KOPT-K1 (cell line): ENCODE measurements at regions not wholly inside any gene's neighbourhood (a gene's known extent, or its start where the extent isn't known, plus 50 kb on each side); places are given as distances from the start of the nearest gene placed in this dataset.

ENCODE experiments used
- H3K27ac ChIP-seq: fragments of 200-600 bp; sonication (generic); 2 replicates; pipeline ENCODE4 v1.5.1; 2016; ENCODE audit warnings: antibody characterized with exemption, mild to moderate bottlenecking, low read depth, low read length; ENCODE audit not compliant: poor library complexity, severe bottlenecking
- H3K36me3 ChIP-seq: fragments of 200-600 bp; sonication (generic); 2 replicates; pipeline ENCODE4 v1.5.1; 2017; ENCODE audit warnings: antibody characterized with exemption, mild to moderate bottlenecking, low read length, moderate library complexity; ENCODE audit not compliant: insufficient read depth
- H3K9me3 ChIP-seq: fragments of 200-600 bp; sonication (generic); 2 replicates; pipeline ENCODE4 v1.5.1; 2017; ENCODE audit warnings: antibody characterized with exemption, low read length, mild to moderate bottlenecking; ENCODE audit not compliant: insufficient read depth, poor library complexity, severe bottlenecking

DNA sequence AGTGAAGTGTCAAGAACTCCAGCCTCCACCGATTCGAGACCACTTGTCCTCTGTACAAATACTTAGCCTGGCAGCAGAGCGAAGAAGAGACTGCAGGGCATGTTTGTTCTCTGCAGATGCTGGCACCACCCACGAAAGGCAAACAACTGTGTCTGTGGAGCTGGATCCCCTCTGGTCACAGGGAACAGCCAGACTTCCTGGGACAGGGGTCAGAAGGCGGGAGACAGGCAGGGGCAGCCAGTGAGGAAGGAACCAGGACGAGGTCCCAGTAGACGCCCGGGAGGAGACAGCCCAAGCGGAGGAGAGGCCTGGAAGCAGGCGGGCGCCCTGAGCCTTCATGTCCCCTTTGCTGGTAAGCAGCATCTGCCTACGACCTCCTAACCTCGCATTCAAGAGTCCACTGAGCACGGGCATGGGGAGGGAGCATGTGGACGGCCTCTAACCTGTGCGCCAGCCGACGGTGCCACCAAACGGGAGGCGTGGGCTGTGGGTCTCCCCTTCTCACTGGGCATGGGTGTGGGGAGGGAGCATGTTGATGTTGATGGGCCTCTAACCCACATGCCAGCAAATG is 265.5 kb downstream of the DLL1 start:
- H3K36me3 ChIP-seq, result no peaks in the 10 kb centered on the region
- H3K27ac ChIP-seq, result no peak overlapping the region
- no peaks in the 10 kb centered on the region for H3K9me3 ChIP-seq

GRCh38 chr6:170024940-170025339 is 265.9 kb downstream of the DLL1 start:
- no peaks in the 10 kb centered on the region for H3K9me3 ChIP-seq
- no peak overlapping the region for H3K27ac ChIP-seq
- no peaks in the 10 kb centered on the region for H3K36me3 ChIP-seq

DNA sequence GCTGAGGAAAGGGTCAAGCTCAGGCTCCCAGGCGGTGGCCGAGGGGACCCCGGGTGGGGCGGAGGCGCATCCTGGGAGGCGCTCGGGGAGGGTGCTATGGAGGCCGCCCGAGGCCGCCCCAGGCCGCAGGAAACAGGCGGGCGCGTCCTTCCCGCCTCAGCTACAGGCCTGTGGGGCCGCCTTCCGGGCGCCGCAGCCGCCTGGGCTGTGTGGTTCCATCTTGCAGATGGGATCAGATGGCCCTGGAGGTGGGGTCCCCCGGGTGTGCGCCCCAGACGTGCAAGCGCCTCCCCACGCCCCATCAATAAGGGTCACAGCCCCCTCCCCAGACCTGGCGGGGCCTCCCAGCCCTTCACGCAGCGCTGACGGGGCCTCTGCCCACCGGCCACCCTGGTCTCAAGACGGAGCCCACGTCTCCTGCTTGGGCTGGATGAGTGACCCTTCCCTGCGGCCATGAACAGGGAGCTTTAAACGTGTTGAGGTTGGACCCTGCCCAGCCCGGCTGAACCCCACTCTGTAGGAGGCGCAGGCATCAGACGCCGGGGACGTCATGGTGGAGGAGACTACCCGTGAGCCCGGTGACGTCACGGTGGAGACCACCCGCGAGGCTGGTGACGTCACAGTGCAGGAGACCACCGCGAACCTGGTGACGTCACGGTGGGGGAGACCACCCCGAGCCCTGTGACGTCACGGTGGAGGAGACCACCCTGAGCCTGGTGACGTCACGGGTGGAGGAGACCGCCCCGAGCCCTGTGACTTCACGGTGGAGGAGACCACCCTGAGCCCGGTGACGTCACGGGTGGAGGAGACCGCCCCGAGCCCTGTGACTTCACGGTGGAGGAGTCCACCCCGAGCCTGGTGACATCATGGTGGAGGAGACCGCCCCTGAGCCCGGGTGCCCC is 267.0 kb downstream of the DLL1 start:
- H3K9me3 ChIP-seq, result no peaks in the 10 kb centered on the region
- H3K27ac ChIP-seq, result no peak overlapping the region

DNA sequence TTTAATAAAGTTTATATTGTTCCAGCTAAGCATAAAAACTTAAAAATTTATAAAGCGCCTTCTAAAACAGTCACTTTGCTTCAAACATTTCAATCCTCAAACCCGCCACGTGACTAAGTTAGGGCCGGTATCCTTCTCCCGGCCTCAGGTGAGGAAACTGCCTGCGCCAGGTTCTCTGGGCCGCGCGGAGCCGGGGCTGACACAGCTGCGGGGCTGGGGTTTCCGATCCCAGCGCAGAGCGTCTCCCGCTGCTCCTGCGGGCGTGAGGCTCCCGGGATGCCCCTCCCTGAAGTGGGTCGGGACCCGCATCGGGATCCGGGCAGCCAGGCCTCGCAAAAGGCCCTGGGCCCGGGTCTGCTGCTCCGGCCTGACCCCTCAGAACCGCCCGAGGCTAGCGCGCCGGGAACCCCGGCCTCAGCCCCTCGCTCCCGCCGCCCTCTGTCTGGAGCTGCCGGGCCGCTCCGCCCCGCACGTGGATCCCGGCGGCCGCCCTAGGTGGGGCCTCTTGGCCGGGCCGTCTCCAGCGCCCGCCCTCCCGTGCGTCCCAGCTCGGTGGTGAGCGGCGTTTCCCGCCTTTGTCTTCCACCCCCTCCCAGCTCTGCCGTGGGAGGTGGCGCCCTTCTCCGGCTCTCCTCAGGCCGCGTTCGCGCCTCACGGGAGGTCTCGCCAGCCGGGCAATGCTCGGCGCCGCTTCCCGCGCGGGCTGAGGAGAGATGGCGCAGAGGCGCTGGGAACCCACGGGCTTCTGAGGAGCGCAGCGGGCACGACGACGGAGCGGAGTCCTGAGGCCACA is 267.9 kb downstream of the DLL1 start:
- no peak overlapping the region for H3K27ac ChIP-seq
- H3K9me3 ChIP-seq, result no peaks in the 10 kb centered on the region
- H3K36me3 ChIP-seq, result no peaks in the 10 kb centered on the region

More for the DNA sequence above, 267.0 kb downstream of the DLL1 start:
- no peaks in the 10 kb centered on the region for H3K36me3 ChIP-seq

- Histone ChIP-seq H3K27ac (no peak overlapping the region), H3K9me3 (no peaks in the 10 kb centered on the region), H3K36me3 (no peaks in the 10 kb centered on the region)
Measured at GRCh38 chr6:170022291-170022722, 268.6 kb downstream of the DLL1 start.

DNA sequence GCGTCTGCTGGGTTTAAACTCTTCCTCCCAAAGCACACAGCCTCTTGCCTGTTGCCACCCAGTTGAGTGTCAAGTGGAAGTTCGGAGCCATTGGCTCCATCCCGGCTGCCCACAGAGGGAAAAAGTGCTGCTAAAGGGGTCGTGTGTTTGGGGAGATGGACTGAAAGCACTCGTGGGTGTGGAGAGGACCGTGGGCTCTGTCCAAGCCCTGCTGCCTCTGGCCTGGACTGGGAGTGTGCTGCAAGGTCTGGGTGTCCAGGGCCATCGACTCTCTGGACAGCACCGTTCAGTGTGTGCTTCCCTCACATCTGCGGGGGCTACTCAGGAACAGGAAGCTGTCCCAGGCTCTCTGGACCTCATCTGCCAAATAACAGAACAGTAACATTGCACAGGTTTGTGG is 269.3 kb downstream of the DLL1 start:
- Histone ChIP-seq H3K27ac (no peak overlapping the region), H3K9me3 (no peaks in the 10 kb centered on the region), H3K36me3 (no peaks in the 10 kb centered on the region)

DNA sequence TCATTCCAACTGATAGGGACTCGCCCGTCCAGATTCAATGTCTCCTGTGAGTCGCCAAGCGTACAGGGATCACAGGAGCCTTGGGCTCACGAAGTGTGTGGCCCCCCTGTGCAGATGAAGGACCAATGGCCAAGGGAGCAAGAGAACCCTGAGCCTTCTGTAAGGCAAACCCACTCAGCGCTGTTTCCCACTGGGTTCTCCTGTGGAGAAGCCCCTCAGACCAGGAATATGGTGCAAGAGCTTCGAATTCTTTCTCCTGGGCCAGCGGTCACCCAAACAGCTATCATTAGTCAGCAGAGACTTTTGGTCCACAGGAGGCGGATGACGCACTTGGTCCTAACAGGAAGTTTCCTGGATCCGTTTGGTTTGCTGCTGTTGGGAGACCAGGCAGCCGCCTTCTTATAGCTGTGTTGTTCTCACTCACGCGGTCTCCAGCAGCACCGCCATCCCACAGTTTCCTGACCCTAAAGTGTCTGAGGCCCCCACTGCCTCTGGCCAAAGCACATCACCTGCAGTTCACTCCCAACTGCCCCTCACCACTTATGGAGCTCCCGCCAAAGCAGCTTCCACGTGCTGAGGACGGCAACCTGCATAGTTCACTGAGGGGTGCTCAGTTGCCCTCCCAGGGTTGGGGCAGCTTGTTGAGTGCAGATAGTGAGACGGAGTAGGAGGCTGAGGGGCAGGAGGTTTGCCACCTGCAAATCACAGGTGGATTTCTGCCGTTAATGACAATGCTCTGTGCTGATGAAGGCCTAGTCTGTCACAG is 268.6 kb downstream of the ERMARD start:
- no peak overlapping the region for H3K27ac ChIP-seq
- H3K9me3 ChIP-seq, result no peaks in the 10 kb centered on the region
- H3K36me3 ChIP-seq, result no peaks in the 10 kb centered on the region

DNA sequence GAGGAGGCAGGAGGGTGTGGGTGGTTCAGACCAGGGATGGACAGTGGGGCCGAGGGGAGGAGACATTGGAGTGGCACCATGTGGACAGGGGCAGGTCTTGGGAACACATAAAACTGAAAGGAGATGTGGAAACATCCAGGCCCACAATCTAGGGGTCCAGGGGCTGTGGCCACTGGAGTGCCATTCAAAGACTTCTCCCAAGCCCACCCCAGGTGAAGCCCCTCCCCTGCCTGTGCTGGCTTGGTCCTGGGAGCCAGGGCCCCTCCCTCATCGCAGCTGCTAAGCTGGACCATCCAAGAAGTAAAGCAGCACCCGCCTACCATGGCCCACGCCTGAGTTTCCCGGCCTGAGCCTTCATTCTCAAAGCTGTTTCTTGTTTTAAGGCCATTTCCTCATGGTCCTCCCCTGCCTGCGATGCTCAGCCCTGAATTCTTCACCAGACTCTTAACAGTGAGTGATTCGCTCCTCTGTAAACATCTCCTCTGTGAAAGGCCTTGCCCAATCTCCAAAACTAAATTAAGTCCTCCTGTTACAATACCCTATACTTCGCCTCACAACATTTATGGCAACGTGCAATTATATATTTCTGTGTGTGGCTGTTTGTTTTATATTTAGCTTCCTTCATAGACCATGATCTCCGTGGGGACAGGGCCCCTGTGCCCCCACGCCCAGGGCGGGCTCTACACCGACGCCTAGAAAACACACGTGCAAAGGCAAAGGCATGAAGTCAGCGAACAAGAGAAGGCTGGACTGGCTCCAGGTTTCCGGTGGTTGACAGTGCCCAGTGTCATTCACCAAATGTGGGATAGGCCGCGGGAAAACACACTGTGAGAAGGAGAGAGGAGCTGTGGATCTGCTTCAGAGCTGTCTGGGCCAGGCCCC is 267.8 kb downstream of the ERMARD start:
- no peaks in the 10 kb centered on the region for H3K9me3 ChIP-seq
- no peak overlapping the region for H3K27ac ChIP-seq

GRCh38 chr6:170018422-170018935 is 267.1 kb downstream of the ERMARD start:
- H3K27ac ChIP-seq, result no peak overlapping the region
- no peaks in the 10 kb centered on the region for H3K36me3 ChIP-seq
- no peaks in the 10 kb centered on the region for H3K9me3 ChIP-seq

More for the DNA sequence above, 267.8 kb downstream of the ERMARD start:
- no peaks in the 10 kb centered on the region for H3K36me3 ChIP-seq

DNA sequence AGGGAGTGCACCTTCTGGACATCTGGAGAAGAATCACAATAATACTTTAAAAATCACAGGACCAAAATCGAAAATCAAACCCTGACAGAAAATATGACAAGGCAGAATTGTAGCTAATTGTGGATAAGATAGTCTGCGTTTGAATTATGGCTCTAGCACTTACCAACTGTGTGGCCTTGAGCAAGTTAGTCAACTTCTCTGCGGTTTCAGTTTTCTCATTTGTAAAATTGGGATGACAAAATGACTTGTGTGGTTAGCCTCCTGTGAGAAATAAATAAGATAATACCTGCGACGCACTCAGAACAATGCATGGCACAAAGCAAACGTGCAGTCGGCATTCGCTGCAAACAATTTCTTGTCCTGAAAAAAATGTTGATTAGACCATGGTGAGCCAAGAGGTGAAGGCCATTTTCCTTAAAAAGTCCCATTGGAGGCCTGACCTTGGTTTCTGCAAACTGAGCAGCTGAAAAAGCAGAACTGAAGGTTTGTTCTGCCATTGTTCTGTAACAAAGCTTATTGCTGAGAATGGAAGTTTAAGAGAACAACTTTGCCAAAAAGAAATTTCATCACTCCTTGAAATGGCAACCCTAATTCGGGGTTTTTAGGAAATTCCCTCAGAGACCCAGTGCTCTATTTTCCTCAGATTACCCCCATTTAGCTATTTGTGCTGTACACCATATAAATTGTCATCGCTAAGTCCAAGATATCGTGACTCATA is 266.3 kb downstream of the ERMARD start:
- no peaks in the 10 kb centered on the region for H3K9me3 ChIP-seq
- H3K36me3 ChIP-seq, result no peaks in the 10 kb centered on the region
- no peak overlapping the region for H3K27ac ChIP-seq

- H3K9me3 ChIP-seq, result peaks cover 4% of the 10 kb centered on the region
- no peak overlapping the region for H3K27ac ChIP-seq
- no peaks in the 10 kb centered on the region for H3K36me3 ChIP-seq
Measured at GRCh38 chr6:170013815-170014214, 262.4 kb downstream of the ERMARD start.

DNA sequence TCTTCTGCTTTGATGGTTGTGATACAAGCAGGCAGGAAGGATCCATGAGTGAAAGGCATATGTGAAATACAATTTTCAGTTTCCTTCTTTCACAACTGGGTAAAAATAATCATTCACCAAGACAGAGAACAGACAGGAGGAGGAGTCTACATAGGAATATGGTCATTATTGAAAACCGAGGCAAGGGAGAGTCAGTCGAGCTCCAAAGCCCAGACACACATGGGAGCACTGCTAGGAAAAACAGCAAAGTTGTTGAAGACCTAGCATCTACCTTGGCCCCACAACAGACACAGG is 260.6 kb downstream of the ERMARD start:
- Histone ChIP-seq H3K9me3 (peaks cover 4% of the 10 kb centered on the region), H3K36me3 (no peaks in the 10 kb centered on the region), H3K27ac (no peak overlapping the region)

DNA sequence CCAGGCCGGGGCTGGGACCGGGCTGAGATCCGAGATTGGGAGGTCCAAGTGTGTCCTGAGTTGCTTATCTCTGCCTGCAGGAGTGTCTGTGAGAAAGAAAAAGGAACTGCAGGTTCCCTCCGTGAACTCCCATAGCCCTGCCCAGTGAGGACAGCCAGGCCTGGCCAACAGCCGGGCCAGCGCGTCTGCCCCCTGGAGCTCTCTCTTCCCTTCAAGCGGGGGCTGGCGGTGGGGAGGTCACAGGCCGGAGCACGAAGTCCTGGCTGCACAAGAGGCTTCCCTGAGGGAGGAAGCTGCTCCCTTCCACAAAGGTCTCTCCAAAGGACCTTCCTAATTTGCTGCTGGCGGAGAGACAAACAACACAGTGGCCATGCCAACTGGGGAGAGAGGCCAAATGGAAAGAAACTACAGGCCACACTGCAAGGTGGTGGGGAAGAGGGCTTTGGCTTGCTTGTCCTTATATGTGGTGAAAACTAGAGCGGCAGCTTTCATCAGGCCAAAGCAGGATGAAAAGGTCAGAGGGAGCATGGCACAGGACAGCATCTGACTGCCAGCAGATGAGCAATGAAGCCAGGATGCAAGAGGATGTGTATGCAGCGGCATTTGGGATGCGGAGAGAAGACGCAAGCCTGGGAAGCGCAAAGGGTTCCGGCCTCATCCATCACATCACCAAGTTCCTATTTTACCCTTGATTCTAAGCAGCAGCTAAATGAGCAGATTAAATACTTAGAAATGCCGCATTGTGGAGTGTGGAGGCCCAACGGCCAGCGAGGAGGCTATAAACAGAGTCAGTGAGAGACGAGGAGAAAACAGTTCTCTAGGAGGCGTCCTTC is 260.0 kb downstream of the ERMARD start:
- peaks cover 4% of the 10 kb centered on the region for H3K9me3 ChIP-seq
- no peak overlapping the region for H3K27ac ChIP-seq
- H3K36me3 ChIP-seq, result no peaks in the 10 kb centered on the region
